ENCODE measurements at regions not wholly inside any gene's neighbourhood (a gene's known extent, or its start where the extent isn't known, plus 50 kb on each side); places are given as distances from the start of the nearest gene placed in this dataset.

DNA sequence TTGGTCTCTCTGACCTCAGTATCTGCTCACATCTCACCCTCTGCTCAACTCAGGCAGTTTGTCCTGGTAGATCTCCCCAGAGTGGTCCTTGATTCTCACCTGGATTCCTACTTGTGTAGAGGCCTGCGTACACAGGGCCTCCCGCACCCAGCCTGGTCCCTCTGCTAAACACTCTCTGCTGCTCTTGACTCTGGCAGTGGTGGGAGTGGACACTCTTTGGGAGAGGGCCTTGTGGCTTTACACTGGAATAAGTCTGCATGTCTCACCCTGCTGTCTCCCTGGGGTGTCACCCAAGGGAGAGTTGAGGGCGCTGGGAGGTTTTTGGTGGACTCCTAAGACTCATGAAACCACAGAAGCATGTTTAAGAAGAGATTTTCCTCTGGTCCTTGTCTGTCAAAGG lies 57.3 kb upstream of the ECI2 start:
- DNase-seq, result no peak
- no peak overlapping the region for H3K27ac Mint-ChIP-seq
- no peak overlapping the region for H3K4me3 Mint-ChIP-seq
- H3K36me3 Mint-ChIP-seq, result no peaks in the 10 kb centered on the region
- no peaks in the 10 kb centered on the region for H3K4me1 Mint-ChIP-seq
- H3K27me3 Mint-ChIP-seq, result peaks cover 6% of the 10 kb centered on the region
- no peaks in the 10 kb centered on the region for H3K9me3 Mint-ChIP-seq

DNA sequence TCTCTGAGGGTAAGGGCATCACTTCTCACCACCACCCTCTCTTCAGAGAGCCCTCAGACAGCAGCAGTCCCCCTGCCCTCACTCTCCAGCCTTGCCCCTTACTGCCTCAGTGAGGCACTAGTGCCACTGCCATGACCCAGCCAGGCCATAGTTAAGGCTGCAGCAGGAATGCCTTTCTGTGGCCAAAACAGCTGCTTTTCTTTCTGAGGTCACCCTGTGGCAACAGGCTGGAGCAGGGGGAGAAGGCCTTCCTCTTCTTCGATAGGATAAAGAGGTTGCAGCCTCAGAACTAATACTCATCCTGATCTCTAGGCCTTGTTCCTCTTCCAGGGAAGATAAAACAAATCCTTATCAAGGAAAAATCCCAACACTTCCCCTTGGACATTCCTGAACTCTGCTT lies 56.8 kb upstream of the ECI2 start:
- no peaks in the 10 kb centered on the region for H3K4me1 Mint-ChIP-seq
- H3K9me3 Mint-ChIP-seq, result no peaks in the 10 kb centered on the region
- DNase-seq, result no peak
- H3K27ac Mint-ChIP-seq, result no peak overlapping the region
- no peak overlapping the region for H3K4me3 Mint-ChIP-seq
- H3K27me3 Mint-ChIP-seq, result peaks cover 6% of the 10 kb centered on the region
- no peaks in the 10 kb centered on the region for H3K36me3 Mint-ChIP-seq

DNA sequence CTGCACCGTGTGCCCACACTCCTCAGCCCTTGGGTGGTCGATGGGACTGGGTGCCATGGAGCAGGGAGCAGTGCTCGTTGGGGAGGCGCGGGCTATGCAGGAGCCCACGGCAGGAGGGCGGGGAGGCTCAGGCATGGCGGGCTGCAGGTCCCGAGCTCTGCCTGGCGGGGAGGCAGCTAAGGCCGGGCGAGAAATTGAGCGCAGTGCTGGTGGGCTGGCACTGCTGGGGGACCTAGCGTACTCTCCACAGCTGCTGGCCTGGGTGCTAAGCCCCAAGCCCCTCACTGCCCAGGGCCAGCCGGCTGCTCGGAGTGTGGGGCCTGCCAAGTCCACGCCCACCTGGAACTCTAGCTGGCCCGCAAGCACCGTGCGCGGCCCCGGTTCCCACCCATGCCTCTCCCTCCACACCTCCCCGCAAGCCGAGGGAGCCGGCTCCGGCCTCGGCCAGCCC lies 55.9 kb upstream of the ECI2 start:
- no peaks in the 10 kb centered on the region for H3K36me3 Mint-ChIP-seq
- H3K4me1 Mint-ChIP-seq, result no peaks in the 10 kb centered on the region
- peaks cover 6% of the 10 kb centered on the region for H3K27me3 Mint-ChIP-seq
- no peak for DNase-seq
- H3K4me3 Mint-ChIP-seq, result no peak overlapping the region
- no peaks in the 10 kb centered on the region for H3K9me3 Mint-ChIP-seq
- no peak overlapping the region for H3K27ac Mint-ChIP-seq

DNA sequence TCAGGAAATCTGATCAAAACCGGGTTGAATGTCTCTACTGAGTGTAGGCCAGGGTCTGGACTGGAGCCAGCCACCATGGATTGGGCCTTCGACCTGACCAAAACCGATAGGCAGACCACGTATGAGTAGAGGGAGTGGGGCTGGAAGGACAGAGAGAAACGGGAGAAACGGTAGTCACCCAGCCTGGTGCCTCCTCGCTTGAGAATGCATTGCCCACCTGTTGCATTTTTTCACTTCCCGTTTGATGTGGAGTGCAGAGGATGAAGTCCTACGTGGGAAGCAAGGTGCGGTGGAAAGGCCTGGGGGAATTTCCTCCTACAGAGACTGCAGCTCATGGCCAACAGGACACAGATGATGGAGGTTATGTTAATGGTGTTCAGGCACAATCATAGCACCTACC lies 53.9 kb upstream of the ECI2 start:
- Mint-ChIP-seq H3K4me1 (peaks cover 5% of the 10 kb centered on the region), H3K27ac (no peak overlapping the region), H3K4me3 (no peak overlapping the region), H3K27me3 (peaks cover 13% of the 10 kb centered on the region), H3K9me3 (no peaks in the 10 kb centered on the region), H3K36me3 (no peaks in the 10 kb centered on the region)
- DNase-seq, result no peak

- Mint-ChIP-seq H3K27ac (no peak overlapping the region), H3K4me3 (no peak overlapping the region), H3K9me3 (no peaks in the 10 kb centered on the region), H3K4me1 (peaks cover 5% of the 10 kb centered on the region), H3K36me3 (no peaks in the 10 kb centered on the region), H3K27me3 (peaks cover 15% of the 10 kb centered on the region)
- no peak for DNase-seq
These were observed 53.4 kb upstream of the ECI2 start for GRCh38 chr6:4188801-4189200.

DNA sequence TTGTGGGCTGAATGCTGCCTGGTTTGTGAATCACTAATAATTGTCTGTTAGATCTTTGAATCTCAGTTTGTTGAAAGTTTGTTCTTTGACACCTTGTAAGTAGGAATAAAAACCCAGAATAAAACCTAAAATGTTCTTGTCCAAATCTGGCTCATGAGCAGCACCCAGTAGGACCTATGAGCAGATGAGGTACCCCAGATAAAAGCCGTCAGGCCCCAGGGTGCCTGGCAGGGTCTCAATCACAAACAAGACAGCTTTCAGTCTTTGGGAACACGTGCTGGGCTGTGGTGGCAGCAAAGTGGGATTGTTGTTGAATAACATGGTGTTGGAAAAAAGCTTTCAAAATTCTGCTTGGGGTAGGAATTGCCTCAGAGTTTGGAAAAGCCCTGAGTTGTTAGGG lies 52.1 kb upstream of the ECI2 start:
- Mint-ChIP-seq H3K27ac (no peak overlapping the region), H3K9me3 (no peaks in the 10 kb centered on the region), H3K27me3 (peaks cover 18% of the 10 kb centered on the region), H3K36me3 (no peaks in the 10 kb centered on the region), H3K4me1 (peaks cover 5% of the 10 kb centered on the region), H3K4me3 (no peak overlapping the region)
- no peak for DNase-seq

DNA sequence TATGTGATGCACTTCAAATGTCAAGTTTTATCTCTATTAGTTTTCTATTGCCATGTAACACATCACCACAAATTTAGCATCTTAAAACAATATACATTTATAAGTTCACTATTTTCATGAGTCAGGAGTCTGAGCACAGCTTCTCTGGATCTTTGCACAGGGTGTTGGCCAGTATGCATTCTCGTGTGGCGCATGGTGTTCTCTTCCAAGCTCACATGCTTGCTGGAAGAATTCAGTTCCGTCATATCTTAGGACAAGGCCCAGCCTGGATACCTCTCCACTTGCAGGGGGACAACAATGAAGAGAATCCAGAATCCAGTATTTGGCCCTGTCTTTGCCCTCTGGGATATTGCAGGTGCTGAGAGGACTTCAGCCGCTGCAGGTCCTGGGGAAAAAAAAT lies 51.0 kb upstream of the ECI2 start:
- peaks cover 5% of the 10 kb centered on the region for H3K4me1 Mint-ChIP-seq
- DNase-seq, result no peak
- no peaks in the 10 kb centered on the region for H3K9me3 Mint-ChIP-seq
- no peak overlapping the region for H3K27ac Mint-ChIP-seq
- peaks cover 22% of the 10 kb centered on the region for H3K27me3 Mint-ChIP-seq
- H3K4me3 Mint-ChIP-seq, result no peak overlapping the region
- no peaks in the 10 kb centered on the region for H3K36me3 Mint-ChIP-seq

DNA sequence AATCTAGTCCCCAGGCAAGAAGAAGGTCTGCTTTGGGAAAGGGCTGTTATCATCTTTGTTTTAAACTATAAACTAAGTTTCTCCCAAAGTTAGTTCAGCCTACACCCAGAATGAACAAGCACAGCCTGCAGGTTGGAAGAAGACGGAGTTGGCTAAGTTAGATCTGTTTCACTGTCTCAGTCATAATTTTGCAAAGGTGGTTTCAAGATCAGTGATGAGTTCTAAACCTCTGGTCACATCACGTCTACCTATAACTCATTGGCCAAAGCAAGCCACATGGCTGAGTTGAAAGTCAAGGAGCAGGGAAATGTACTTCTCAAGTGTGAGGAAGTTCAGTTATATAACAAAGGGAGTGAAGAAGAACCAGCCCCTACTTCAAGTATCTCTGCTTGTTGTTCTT lies 50.5 kb upstream of the ECI2 start:
- no peaks in the 10 kb centered on the region for H3K36me3 Mint-ChIP-seq
- H3K4me3 Mint-ChIP-seq, result no peak overlapping the region
- H3K4me1 Mint-ChIP-seq, result peaks cover 5% of the 10 kb centered on the region
- peaks cover 22% of the 10 kb centered on the region for H3K27me3 Mint-ChIP-seq
- no peak overlapping the region for H3K27ac Mint-ChIP-seq
- no peaks in the 10 kb centered on the region for H3K9me3 Mint-ChIP-seq
- no peak for DNase-seq

GRCh38 chr6:4185419-4185818 lies 50.0 kb upstream of the ECI2 start:
- Mint-ChIP-seq H3K4me1 (peaks cover 5% of the 10 kb centered on the region), H3K4me3 (no peak overlapping the region), H3K9me3 (no peaks in the 10 kb centered on the region), H3K27ac (no peak overlapping the region), H3K27me3 (peaks cover 22% of the 10 kb centered on the region), H3K36me3 (no peaks in the 10 kb centered on the region)
- DNase-seq, result no peak
